ENCODE measurements at regions not wholly inside any gene's neighbourhood (a gene's known extent, or its start where the extent isn't known, plus 50 kb on each side); places are given as distances from the start of the nearest gene placed in this dataset.

DNA sequence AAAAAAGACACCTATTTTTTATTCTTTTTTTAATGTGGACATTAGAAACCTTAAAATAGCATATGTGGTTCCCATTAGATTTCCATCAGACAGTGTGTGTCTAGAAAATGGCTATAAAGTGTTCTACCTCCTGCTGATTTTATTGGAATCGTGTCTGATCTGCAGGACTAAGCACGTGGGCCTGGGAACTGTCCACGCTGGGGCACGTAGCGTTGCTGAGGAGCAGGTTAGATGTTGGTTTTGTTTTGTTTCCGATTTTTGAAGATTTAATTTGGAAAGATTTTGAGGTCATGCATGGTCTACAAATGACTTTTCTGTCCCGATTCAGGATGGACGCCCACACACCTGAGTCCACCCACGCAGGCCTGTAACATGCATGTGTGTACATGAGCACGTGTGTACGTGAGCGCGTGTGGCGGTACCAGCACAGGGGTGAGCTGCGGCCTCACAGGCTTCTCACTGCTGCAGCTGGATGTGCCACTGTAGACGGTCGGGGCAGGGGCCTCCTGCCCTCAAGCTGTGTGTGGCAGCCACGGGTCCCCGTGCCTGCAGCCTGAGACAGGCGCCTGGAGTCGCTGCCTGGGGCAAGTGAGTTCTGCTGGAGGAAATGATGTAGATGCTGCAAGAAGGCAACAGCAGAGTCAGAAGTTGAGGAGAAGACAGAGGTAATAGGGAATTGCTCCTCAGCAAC, 99.7 kb upstream of the CTDP1 start:
- Histone ChIP-seq H3K9me3 (ENCODE audit: low read length) (no peaks in the 10 kb centered on the region), H3K36me3 (ENCODE audit: insufficient read depth, low read length) (no peaks in the 10 kb centered on the region), H3K4me3 (ENCODE audit: low read length) (no peak overlapping the region), H3K4me1 (ENCODE audit: insufficient read depth, low read length) (no peaks in the 10 kb centered on the region), H2AFZ (ENCODE audit: low read depth, low read length) (no peak overlapping the region), H3K27me3 (ENCODE audit: insufficient read depth, low read length) (no peaks in the 10 kb centered on the region)

DNA sequence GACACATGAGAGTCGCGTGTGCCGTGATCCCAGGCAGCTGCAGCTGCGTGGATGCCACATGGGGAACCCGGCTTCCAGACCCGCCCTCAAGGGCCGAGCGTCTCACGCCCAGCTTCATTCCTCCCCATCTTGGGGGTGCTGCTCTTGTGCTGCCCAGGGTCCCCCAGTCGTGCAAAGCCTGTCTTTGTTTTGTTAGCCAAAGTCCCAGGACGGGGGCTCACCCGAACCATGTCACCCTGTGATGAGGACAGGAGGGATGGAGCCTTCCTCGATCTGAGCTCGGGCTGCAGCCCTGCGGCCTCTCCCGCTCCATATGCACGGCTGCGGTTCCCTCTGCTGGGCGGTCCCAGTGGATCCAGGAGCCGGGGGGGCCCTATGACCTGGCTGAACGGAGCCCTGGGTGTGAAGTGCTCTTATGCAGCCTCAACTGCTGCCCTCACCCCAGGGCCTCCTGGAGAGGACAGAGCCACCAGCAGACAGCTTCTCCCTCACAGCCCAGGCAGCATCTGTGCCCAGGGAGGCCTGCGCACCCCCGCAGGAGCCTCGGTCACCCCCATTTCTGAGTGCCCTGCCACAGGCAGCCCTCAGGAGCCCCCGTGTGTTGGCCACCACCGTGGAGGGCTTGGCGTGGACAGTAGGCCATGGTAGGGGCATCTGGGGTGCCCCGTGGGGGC, 99.0 kb upstream of the CTDP1 start:
- Histone ChIP-seq H3K9me3 (ENCODE audit: low read length) (no peaks in the 10 kb centered on the region), H3K4me3 (ENCODE audit: low read length) (no peak overlapping the region), H3K27me3 (ENCODE audit: insufficient read depth, low read length) (no peaks in the 10 kb centered on the region), H2AFZ (ENCODE audit: low read depth, low read length) (no peak overlapping the region), H3K36me3 (ENCODE audit: insufficient read depth, low read length) (no peaks in the 10 kb centered on the region), H3K4me1 (ENCODE audit: insufficient read depth, low read length) (no peaks in the 10 kb centered on the region)

DNA sequence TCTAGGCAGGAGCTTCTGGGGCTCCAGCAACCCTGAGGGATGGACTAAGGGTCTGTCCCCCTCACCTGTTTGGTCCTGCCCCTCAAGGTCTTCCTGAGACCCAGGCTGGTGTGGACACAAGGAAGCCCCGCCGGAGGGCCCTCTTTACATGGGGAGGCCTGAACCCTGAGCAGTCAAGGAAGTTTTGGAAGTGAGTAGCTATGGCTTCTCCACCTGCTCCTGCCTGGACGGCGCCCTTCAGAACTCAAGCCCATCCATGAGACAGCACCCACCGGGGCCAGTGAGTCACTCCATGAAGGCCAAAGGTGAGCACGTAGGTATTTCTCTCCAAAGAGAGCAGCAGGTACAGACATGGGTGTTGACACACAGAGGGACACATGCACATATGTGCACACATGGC, 98.2 kb upstream of the CTDP1 start:
- no peak overlapping the region for H3K4me3 ChIP-seq (ENCODE audit: low read length)
- H3K27me3 ChIP-seq (ENCODE audit: insufficient read depth, low read length) = no peaks in the 10 kb centered on the region
- no peaks in the 10 kb centered on the region for H3K9me3 ChIP-seq (ENCODE audit: low read length)
- no peak overlapping the region for H2AFZ ChIP-seq (ENCODE audit: low read depth, low read length)
- H3K4me1 ChIP-seq (ENCODE audit: insufficient read depth, low read length) = no peaks in the 10 kb centered on the region
- no peaks in the 10 kb centered on the region for H3K36me3 ChIP-seq (ENCODE audit: insufficient read depth, low read length)

DNA sequence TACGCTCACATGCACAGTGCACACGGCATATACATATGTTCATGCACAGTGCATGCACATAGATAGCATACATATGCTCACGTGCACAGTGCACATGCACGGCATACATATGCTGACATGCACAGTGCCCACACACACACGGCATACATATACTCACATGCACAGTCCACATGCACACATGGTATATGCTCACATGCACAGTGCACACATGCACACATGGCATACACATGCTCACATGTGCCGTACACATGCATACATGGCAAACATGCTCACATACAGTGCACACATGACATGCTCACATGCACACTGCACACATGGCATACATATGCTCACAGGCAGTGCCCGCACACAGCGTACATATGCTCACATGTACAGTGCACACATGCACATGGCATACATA, 97.7 kb upstream of the CTDP1 start:
- no peaks in the 10 kb centered on the region for H3K9me3 ChIP-seq (ENCODE audit: low read length)
- H3K4me3 ChIP-seq (ENCODE audit: low read length) = no peak overlapping the region
- H2AFZ ChIP-seq (ENCODE audit: low read depth, low read length) = no peak overlapping the region
- H3K27me3 ChIP-seq (ENCODE audit: insufficient read depth, low read length) = no peaks in the 10 kb centered on the region
- no peaks in the 10 kb centered on the region for H3K36me3 ChIP-seq (ENCODE audit: insufficient read depth, low read length)
- H3K4me1 ChIP-seq (ENCODE audit: insufficient read depth, low read length) = no peaks in the 10 kb centered on the region

DNA sequence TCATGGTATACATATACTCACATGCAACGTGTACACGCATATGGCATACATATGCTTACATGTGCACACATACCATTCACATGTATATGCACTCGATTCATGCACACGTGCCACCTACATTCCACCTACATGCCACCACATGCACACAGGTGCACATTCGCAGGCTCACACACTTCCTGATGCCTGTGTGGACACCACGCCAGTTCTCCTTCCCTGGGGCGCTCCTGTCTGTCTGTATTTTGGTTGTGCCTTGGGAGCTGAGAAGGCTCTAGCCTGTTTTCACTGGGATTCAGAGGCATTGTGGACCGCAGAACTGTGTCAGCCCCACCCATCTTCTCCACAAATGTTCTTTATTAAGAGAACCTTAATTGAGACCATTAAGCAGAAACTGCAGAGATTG, 96.6 kb upstream of the CTDP1 start:
- no peaks in the 10 kb centered on the region for H3K27me3 ChIP-seq (ENCODE audit: insufficient read depth, low read length)
- H2AFZ ChIP-seq (ENCODE audit: low read depth, low read length) = no peak overlapping the region
- H3K4me1 ChIP-seq (ENCODE audit: insufficient read depth, low read length) = no peaks in the 10 kb centered on the region
- no peak overlapping the region for H3K4me3 ChIP-seq (ENCODE audit: low read length)
- no peaks in the 10 kb centered on the region for H3K36me3 ChIP-seq (ENCODE audit: insufficient read depth, low read length)
- no peaks in the 10 kb centered on the region for H3K9me3 ChIP-seq (ENCODE audit: low read length)

DNA sequence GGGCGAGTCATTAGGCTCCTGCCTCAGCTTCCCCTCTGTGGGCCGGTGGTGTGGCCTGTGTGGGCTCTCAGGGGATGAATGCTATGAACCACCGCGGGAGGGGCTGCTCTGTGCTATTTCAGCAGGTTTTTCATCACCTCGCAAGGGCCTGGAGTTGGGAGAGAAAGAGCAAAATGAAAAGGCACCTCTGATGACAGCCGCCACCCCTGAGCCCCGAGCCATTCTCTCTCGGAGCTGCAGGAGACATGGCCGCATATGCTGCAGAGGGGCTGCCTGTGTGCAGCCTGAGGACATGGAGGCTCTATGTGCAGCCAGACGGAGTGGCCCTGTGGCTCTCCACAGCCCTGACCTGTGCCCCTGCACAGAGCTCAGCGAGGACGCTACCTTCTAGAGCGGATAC, 96.2 kb upstream of the CTDP1 start:
- peaks cover 1% of the 10 kb centered on the region for H3K4me1 ChIP-seq (ENCODE audit: insufficient read depth, low read length)
- no peak overlapping the region for H3K4me3 ChIP-seq (ENCODE audit: low read length)
- no peaks in the 10 kb centered on the region for H3K36me3 ChIP-seq (ENCODE audit: insufficient read depth, low read length)
- no peaks in the 10 kb centered on the region for H3K9me3 ChIP-seq (ENCODE audit: low read length)
- H2AFZ ChIP-seq (ENCODE audit: low read depth, low read length) = no peak overlapping the region
- H3K27me3 ChIP-seq (ENCODE audit: insufficient read depth, low read length) = no peaks in the 10 kb centered on the region

DNA sequence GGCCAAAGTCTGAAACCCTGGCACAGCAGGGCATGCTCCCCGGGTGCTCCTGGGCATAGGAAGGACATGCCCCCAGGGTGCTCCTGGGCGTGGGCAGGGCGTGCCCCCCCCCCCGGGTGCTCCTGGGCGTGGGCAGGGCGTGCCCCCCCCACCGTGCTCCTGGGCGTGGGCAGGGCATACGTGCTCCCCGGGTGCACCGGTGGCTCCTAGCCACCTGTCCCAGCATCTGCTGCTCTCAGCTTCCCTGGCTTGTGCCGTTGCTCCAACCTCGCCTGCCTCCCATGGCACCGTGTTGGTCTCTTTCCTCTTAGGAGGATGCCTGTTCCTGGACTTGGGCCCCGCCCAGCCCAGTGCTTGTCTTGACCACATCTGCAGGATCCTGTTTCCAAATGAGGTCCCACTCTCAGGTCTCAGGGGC, 95.6 kb upstream of the CTDP1 start:
- Histone ChIP-seq H3K4me1 (ENCODE audit: insufficient read depth, low read length) (peaks cover 6% of the 10 kb centered on the region), H3K4me3 (ENCODE audit: low read length) (no peak overlapping the region), H3K27me3 (ENCODE audit: insufficient read depth, low read length) (no peaks in the 10 kb centered on the region), H3K9me3 (ENCODE audit: low read length) (no peaks in the 10 kb centered on the region), H2AFZ (ENCODE audit: low read depth, low read length) (no peak overlapping the region), H3K36me3 (ENCODE audit: insufficient read depth, low read length) (no peaks in the 10 kb centered on the region)

DNA sequence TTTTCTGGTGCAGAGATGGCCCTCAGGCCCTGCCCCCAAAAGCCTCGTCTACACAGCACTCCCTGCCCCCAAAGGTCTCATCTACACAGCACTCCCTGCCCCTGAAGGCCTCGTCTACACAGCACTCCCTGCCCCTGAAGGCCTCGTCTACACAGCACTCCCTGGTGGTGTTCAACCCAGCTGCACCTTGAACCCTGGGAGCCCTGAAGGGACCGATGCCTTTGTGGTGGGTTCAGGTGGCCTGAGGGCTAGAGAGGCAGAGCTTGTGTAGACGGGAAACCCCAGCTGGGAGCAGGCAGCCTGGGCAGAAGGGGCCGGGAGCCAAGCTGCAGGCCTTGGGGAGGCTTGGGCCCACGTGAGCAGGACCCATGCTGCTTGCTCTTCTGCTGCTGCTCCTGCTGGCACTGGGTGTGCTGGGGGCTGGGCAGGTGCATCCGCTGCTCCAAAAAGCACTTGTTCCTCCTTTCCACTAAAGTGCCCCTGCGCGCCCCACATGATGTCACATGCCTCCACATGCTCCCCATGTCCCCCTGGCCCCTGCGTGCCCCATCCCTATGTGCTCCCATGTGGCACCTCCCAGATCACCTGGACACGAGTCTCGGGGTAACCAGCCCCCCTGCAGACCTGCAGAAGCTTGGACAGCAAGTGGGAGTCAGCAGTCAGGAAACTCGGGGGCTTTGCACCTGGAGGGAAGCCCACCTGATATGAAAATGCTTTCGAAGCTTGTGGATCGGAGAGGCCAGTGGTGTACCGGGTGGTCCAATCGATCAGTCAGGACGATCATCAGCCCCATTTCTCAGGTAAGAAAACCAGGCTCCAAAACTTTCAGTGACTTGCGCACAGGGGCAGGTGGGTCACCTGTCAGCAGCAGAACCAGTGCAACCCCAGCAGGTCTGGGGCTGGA, 94.9 kb upstream of the CTDP1 start:
- H3K9me3 ChIP-seq (ENCODE audit: low read length) = no peaks in the 10 kb centered on the region
- no peaks in the 10 kb centered on the region for H3K36me3 ChIP-seq (ENCODE audit: insufficient read depth, low read length)
- H3K4me1 ChIP-seq (ENCODE audit: insufficient read depth, low read length) = peaks cover 6% of the 10 kb centered on the region
- H3K4me3 ChIP-seq (ENCODE audit: low read length) = no peak overlapping the region
- no peak overlapping the region for H2AFZ ChIP-seq (ENCODE audit: low read depth, low read length)
- H3K27me3 ChIP-seq (ENCODE audit: insufficient read depth, low read length) = no peaks in the 10 kb centered on the region

DNA sequence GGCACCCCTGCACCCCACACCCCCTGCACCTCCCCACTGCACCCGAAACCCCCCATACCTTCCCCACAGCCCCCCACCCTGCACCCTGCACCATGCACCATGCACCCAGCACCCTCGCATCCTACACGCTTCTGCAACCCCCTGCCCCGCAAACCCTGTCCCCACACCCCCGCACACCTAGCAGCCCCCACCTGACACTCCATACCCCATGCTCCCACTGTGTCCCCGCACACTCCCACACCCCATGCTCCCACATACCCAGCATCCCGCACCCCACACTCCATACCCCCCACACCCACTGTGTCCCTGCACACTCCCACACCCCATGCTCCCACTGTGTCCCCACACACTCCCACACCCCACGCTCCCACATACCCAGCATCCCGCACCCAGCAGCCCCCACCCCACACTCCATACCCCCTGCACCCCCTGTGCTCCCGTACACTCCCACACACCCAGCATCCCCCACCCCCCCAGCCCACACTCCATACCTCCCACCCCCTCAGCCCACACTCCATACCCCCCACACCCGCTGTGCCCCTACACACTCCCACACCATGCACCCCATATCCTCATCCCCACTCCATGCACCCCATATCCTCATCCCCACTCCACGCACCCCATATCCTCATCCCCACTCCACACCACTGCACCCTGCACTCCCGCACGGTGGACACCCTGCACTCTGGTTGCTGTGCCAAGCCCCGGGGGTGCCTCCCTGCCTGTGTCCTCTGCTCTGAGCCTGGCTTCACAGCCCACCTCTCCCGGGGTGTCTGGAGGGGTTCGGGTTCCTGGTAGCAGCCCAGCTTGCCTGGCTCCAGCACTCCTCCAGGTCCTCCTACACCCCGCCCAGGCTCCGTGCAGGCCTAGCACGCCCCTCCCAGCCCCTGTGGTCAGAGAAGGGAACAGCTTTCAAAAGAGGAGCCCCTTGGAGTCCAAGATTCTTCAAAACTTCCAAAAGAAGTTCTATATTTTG, 93.9 kb upstream of the CTDP1 start:
- Histone ChIP-seq H3K4me1 (ENCODE audit: insufficient read depth, low read length) (peaks cover 9% of the 10 kb centered on the region), H3K27me3 (ENCODE audit: insufficient read depth, low read length) (no peaks in the 10 kb centered on the region), H3K4me3 (ENCODE audit: low read length) (no peak overlapping the region)

DNA sequence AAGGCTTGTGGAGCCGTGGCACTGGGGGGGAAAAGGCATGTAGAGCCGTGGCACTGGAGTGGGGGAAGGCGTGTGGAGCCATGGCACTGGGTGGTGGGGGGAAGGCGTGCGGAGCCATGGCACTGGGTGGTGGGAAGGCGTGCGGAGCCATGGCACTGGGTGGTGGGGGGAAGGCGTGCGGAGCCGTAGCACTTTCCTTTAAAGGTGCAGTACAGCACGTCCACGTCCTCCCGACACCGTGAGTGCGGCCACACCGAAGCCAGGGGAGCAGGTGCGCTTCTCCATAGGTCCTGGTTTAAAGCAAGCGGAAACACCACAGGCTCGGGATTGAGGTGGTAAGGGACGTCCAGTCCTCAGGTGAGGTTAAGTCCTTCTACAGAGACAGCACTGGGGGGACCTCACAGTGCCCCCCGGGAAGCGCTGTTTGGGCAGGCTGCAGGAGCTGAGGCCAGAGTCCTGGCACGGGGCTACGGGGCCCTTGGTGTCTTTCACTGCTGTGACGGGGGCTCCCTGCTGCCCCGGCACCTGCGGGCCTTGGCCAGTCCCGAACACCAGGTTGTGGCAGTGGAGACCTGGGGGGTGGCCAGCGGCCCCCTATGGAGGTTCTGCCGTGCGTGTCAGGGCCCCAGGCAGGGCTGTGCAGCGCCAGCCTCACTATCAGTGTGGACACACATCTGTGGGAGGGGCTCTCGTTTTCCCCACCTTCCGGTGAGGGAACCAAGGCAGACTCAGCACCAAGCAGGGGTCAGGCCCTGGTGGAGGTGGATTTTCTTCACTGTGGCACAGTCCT, 93.0 kb upstream of the CTDP1 start:
- no peak overlapping the region for H3K4me3 ChIP-seq (ENCODE audit: low read length)
- H3K9me3 ChIP-seq (ENCODE audit: low read length) = no peaks in the 10 kb centered on the region
- peaks cover 12% of the 10 kb centered on the region for H3K4me1 ChIP-seq (ENCODE audit: insufficient read depth, low read length)
- H3K27me3 ChIP-seq (ENCODE audit: insufficient read depth, low read length) = no peaks in the 10 kb centered on the region
- H2AFZ ChIP-seq (ENCODE audit: low read depth, low read length) = no peak overlapping the region
- no peaks in the 10 kb centered on the region for H3K36me3 ChIP-seq (ENCODE audit: insufficient read depth, low read length)

More for the DNA sequence above, 93.9 kb upstream of the CTDP1 start:
- Histone ChIP-seq H3K36me3 (ENCODE audit: insufficient read depth, low read length) (no peaks in the 10 kb centered on the region), H2AFZ (ENCODE audit: low read depth, low read length) (no peak overlapping the region), H3K9me3 (ENCODE audit: low read length) (no peaks in the 10 kb centered on the region)

DNA sequence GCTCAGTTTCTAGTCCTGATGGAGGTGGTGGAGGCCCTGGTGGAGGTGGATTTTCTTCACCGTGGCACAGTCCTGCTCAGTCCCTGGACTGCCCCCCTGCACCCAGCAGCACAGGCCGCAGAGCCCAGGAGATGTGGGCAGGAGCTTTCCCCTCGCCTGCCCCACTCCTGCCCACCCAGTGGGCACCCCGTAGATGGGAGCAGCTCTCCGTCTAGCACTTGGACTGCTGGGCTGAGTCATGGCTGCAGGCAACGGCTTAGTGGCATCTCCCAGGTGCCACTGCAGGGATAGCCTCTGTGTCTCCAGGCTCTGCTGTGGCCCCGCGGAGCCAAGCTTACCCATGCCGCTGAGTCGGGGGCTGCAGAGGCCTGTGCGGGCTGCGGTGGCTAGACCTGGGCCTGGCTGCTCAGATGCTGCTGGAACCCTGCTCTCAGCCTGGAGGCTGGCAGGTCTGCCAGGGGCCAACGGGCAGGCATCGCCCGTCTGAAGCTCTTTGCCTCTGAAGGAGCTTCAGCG, 92.3 kb upstream of the CTDP1 start:
- H3K4me3 ChIP-seq (ENCODE audit: low read length) = no peak overlapping the region
- no peaks in the 10 kb centered on the region for H3K9me3 ChIP-seq (ENCODE audit: low read length)
- peaks cover 12% of the 10 kb centered on the region for H3K4me1 ChIP-seq (ENCODE audit: insufficient read depth, low read length)
- no peaks in the 10 kb centered on the region for H3K36me3 ChIP-seq (ENCODE audit: insufficient read depth, low read length)
- no peak overlapping the region for H2AFZ ChIP-seq (ENCODE audit: low read depth, low read length)
- H3K27me3 ChIP-seq (ENCODE audit: insufficient read depth, low read length) = no peaks in the 10 kb centered on the region
